ENCODE measurements at regions not wholly inside any gene's neighbourhood (a gene's known extent, or its start where the extent isn't known, plus 50 kb on each side); places are given as distances from the start of the nearest gene placed in this dataset.

DNA sequence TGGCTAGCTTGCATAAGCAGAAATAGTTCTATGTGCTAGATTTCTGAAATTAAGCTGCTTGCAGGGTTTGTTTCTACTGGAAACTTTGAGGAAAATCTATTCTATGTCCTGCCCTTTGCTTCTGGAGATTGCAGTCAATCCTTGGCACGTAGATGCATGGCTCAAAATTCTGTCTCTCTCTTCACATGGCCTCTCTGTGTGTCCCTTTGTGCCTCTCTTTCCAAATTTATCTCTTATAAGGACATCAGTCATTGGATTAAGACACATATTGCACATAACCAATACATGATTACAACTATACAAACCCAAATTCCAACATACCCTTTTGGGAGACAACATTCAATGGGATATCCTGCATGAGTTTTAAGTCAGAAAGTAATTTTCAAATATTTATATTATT, 744.3 kb upstream of the CTNND2 start:
- TF ChIP-seq, protein P1, sequence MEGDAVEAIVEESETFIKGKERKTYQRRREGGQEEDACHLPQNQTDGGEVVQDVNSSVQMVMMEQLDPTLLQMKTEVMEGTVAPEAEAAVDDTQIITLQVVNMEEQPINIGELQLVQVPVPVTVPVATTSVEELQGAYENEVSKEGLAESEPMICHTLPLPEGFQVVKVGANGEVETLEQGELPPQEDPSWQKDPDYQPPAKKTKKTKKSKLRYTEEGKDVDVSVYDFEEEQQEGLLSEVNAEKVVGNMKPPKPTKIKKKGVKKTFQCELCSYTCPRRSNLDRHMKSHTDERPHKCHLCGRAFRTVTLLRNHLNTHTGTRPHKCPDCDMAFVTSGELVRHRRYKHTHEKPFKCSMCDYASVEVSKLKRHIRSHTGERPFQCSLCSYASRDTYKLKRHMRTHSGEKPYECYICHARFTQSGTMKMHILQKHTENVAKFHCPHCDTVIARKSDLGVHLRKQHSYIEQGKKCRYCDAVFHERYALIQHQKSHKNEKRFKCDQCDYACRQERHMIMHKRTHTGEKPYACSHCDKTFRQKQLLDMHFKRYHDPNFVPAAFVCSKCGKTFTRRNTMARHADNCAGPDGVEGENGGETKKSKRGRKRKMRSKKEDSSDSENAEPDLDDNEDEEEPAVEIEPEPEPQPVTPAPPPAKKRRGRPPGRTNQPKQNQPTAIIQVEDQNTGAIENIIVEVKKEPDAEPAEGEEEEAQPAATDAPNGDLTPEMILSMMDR (IDR thresholded peaks at IDR 0.05), result no peak
- no peak for TF ChIP-seq POLR2AphosphoS5 (IDR thresholded peaks at IDR 0.05)

Data from esophagus muscularis mucosa (tissue), 3 donors.